MM.1S (cell line): ENCODE measurements at regions not wholly inside any gene's neighbourhood (a gene's known extent, or its start where the extent isn't known, plus 50 kb on each side); places are given as distances from the start of the nearest gene placed in this dataset.
"Not testable (repeated sequence)": the region's sequence is repeated elsewhere in the genome, so short reads cannot be mapped to it uniquely, and the experiment has no call there.

Source experiments
- CTCF ChIP-seq: fragments of 300-600 bp; sonication (generic); IDR thresholded peaks from 2 replicates; pipeline ENCODE4 v1.5.1; 2016; ENCODE audit warnings: antibody characterized with exemption, low read length, mixed read lengths
- EZH2 ChIP-seq: fragments of 300-600 bp; sonication (generic); optimal IDR thresholded peaks from 2 replicates; pipeline ENCODE3; 2017; ENCODE audit warnings: low read depth, mild to moderate bottlenecking, antibody characterized with exemption, low read length, mixed read lengths
- EZH2phosphoT487 ChIP-seq: fragments of 300-600 bp; sonication (generic); IDR thresholded peaks from 2 replicates; pipeline ENCODE4 v1.6.1; 2018; ENCODE audit warnings: antibody characterized with exemption, low read length

- not testable (repeated sequence) for TF ChIP-seq CTCF, EZH2phosphoT487, EZH2
Measured at GRCh38 chr3:195643245-195643644, 59.5 kb upstream of the APOD start.
